GM12891 (cell line): ENCODE measurements at regions not wholly inside any gene's neighbourhood (a gene's known extent, or its start where the extent isn't known, plus 50 kb on each side); places are given as distances from the start of the nearest gene placed in this dataset.

Source experiments
- POLR2A ChIP-seq: IDR thresholded peaks from 2 replicates; pipeline ENCODE4 v1.6.1; 2011; ENCODE audit warnings: low read depth, low read length, control low read depth
- SPI1 ChIP-seq: IDR thresholded peaks from 2 replicates; pipeline ENCODE4 v1.6.1; 2011; ENCODE audit warnings: low read depth, low read length, control low read depth

DNA sequence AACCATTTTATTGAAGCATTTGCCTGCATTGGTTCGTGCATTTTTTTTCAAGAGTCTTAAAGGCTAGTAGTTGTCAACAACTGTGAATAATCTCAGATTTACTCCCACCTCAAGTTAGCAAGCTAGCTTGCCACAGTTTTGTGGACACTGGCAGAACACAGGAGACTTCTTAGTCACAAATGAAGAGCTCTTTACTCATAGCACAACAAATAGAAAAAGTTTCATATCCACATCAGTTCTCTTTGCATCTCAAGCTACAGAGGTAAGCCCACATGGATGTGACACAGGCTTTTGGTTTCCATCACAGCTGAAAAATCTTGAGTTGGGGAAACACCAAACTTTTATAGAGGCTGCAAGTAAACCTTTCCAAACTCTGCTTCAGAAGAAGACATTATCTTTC is 2315.7 kb upstream of the TENM3 start:
- TF ChIP-seq POLR2A: no peak
- TF ChIP-seq SPI1: no peak
